Neuronal stem cell (in vitro differentiated cells): ENCODE measurements at regions not wholly inside any gene's neighbourhood (a gene's known extent, or its start where the extent isn't known, plus 50 kb on each side); places are given as distances from the start of the nearest gene placed in this dataset.

Experiments
- DNase-seq: peaks from one replicate; pipeline ENCODE4 v3.0.0-alpha.2; 2013; ENCODE audit warnings: low spot score
- H2AFZ ChIP-seq: one replicate; pipeline ENCODE4 v1.6.1; 2013; ENCODE audit warnings: mild to moderate bottlenecking, low read length, inconsistent platforms
- H2AK5ac ChIP-seq: 2 replicates; pipeline ENCODE4 v1.6.1; 2013; ENCODE audit warnings: low read depth, mild to moderate bottlenecking, inconsistent platforms, low read length, moderate library complexity, mixed read lengths
- H2BK120ac ChIP-seq: 2 replicates; pipeline ENCODE4 v1.6.1; 2013; ENCODE audit warnings: low read depth, mild to moderate bottlenecking, inconsistent platforms, low read length, moderate library complexity, mixed read lengths
- H2BK12ac ChIP-seq: one replicate; pipeline ENCODE4 v1.6.1; 2013; ENCODE audit warnings: low read length, inconsistent platforms
- H2BK15ac ChIP-seq: 2 replicates; pipeline ENCODE4 v1.6.1; 2013; ENCODE audit warnings: mild to moderate bottlenecking, low read length, inconsistent platforms, mixed read lengths
- H2BK5ac ChIP-seq: one replicate; pipeline ENCODE4 v1.6.1; 2013; ENCODE audit warnings: inconsistent platforms, mild to moderate bottlenecking, low read length, moderate library complexity
- H3K14ac ChIP-seq: one replicate; pipeline ENCODE4 v1.6.1; 2013; ENCODE audit warnings: low read length, inconsistent platforms
- H3K18ac ChIP-seq: 2 replicates; pipeline ENCODE4 v1.6.1; 2013; ENCODE audit warnings: low read length, inconsistent platforms
- H3K23ac ChIP-seq: 2 replicates; pipeline ENCODE4 v1.6.1; 2013; ENCODE audit warnings: low read depth, mild to moderate bottlenecking, mixed read lengths, low read length, inconsistent platforms; ENCODE audit not compliant: poor library complexity
- H3K27ac ChIP-seq: replicated peaks from 3 replicates; pipeline ENCODE4 v1.5.1; 2013; ENCODE audit warnings: low read length, inconsistent platforms
- H3K27me3 ChIP-seq, 3 experiments: 2 replicates each; pipeline ENCODE4 v1.6.1; 2013; ENCODE audit warnings: low read length in 3 of 3, mild to moderate bottlenecking in 2 of 3, inconsistent platforms in 1 of 3, low read depth in 1 of 3, mixed read lengths in 1 of 3, moderate library complexity in 1 of 3; ENCODE audit not compliant: control insufficient read depth in 3 of 3, insufficient read depth in 3 of 3
- H3K36me3 ChIP-seq, 2 donors: replicated peaks in 1 of 2; 2 replicates each; pipeline ENCODE4 v1.6.1; 2013; ENCODE audit warnings: low read length in 2 of 2; ENCODE audit not compliant: control insufficient read depth in 2 of 2, insufficient read depth in 2 of 2
- H3K4ac ChIP-seq: 2 replicates; pipeline ENCODE4 v1.6.1; 2013; ENCODE audit warnings: inconsistent platforms, mild to moderate bottlenecking, low read length, moderate library complexity
- H3K4me1 ChIP-seq, 2 donors: 1 replicate in 1 of 2; 2 replicates in 1 of 2; pipeline ENCODE4 v1.6.1; 2013; ENCODE audit warnings: low read length in 2 of 2, low read depth in 1 of 2; ENCODE audit not compliant: control insufficient read depth in 2 of 2, insufficient read depth in 1 of 2
- H3K4me2 ChIP-seq: one replicate; pipeline ENCODE4 v1.6.1; 2013; ENCODE audit warnings: mild to moderate bottlenecking, low read length, inconsistent platforms; ENCODE audit not compliant: insufficient read depth, poor library complexity, severe bottlenecking
- H3K4me3 ChIP-seq, 2 donors: 2 replicates each; pipeline ENCODE4 v1.5.1; 2013; ENCODE audit warnings: low read length in 2 of 2, mild to moderate bottlenecking in 2 of 2, inconsistent platforms in 1 of 2, moderate library complexity in 1 of 2
- H3K79me1 ChIP-seq: one replicate; pipeline ENCODE4 v1.6.1; 2013; ENCODE audit warnings: low read depth, mild to moderate bottlenecking, inconsistent platforms, low read length, moderate library complexity
- H3K9ac ChIP-seq: one replicate; pipeline ENCODE4 v1.6.1; 2013; ENCODE audit warnings: mild to moderate bottlenecking, low read depth, low read length, inconsistent platforms; ENCODE audit not compliant: poor library complexity
- H3K9me3 ChIP-seq, 2 donors: replicated peaks in 1 of 2; 2 replicates each; pipeline versions ENCODE3 to v1.6.1; 2013; ENCODE audit warnings: low read length in 2 of 2, mild to moderate bottlenecking in 2 of 2, inconsistent platforms in 1 of 2, low read depth in 1 of 2, mixed read lengths in 1 of 2, moderate library complexity in 1 of 2; ENCODE audit not compliant: control insufficient read depth in 2 of 2, insufficient read depth in 1 of 2
- H4K8ac ChIP-seq: one replicate; pipeline ENCODE4 v1.6.1; 2013; ENCODE audit warnings: low read depth, mild to moderate bottlenecking, inconsistent platforms, low read length, moderate library complexity
- H4K91ac ChIP-seq: one replicate; pipeline ENCODE4 v1.6.1; 2013; ENCODE audit warnings: low read length, low read depth, mild to moderate bottlenecking, inconsistent platforms; ENCODE audit not compliant: poor library complexity
- WGBS, 2 donors: extraction: QIAGEN DNeasy Blood & Tissue Kit; methylation state at CpG; one replicate each; pipeline ENCODE4 v1.1.7; 2013; ENCODE audit warnings: missing lambda C conversion rate in 2 of 2, mixed read lengths in 1 of 2; ENCODE audit not compliant: insufficient read length in 2 of 2, insufficient replicate concordance in 1 of 2; ENCODE audit errors: extremely low coverage in 2 of 2; 5-methylcytosine and 5-hydroxymethylcytosine counted together

DNA sequence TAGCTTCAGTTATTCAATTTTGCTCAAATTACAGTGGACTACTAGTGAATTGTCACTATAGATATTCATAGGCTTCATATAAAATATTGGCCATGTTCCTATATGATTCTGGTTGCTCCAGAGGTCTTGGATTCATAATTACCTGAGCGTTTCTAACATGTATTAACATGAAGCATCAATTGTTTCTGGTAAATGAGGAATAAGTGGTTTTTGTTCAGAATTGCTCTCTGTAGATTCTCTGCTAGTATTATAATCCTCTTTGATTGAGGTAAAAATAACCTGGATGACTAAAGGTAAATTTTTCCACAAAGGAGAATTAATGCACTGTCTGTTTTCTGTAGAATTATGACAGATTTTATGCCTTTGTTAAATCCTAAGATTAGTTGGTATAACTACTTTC is 258.1 kb upstream of the CNTN6 start:
- Histone ChIP-seq H3K4me1 (no peaks in the 10 kb centered on the region), H2BK12ac (no peak overlapping the region), H3K36me3 (no peaks in the 10 kb centered on the region), H2AK5ac (no peak overlapping the region), H3K4me3 (no peak overlapping the region), H2AFZ (no peak overlapping the region), H3K9ac (no peak overlapping the region), H4K8ac (no peak overlapping the region), H3K27me3 (peaks cover 0 to 2% (median 0%) of the 10 kb centered on the region in 3 experiments), H3K27ac (no peak overlapping the region), H2BK120ac (no peak overlapping the region), H3K79me1 (no peaks in the 10 kb centered on the region), H3K4ac (no peak overlapping the region), H3K9me3 (peaks cover 4 to 5% of the 10 kb centered on the region in 2 donors), H4K91ac (no peak overlapping the region), H2BK15ac (no peak overlapping the region), H3K23ac (no peak overlapping the region), H3K18ac (no peak overlapping the region), H3K4me2 (no peak overlapping the region), H3K14ac (no peak overlapping the region), H2BK5ac (no peak overlapping the region)
- no peak for DNase-seq
- no CpG with 5 or more reads among the region's 1 CpG for WGBS, 2 donors

DNA sequence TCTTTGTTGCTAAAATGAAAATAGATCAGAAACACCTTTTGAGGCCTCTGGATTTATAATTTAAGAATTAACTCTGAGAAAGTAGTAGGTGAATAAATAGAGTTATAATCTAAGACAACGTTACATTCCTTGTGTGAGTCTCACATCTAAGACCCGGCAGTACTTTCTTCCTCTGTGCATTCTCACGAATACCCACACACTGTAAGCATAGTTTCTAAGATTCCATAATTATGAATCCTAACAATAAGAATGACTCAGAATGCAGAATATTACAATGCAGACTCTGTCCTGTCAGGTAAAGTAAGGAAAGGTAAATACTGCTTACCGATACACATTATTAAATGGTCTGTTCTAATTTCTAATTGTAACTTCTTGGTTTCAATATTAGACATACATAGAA is 257.7 kb upstream of the CNTN6 start:
- H3K4me1 ChIP-seq = no peaks in the 10 kb centered on the region
- no peak overlapping the region for H3K4me3 ChIP-seq
- no peak overlapping the region for H3K18ac ChIP-seq
- no peaks in the 10 kb centered on the region for H3K79me1 ChIP-seq
- no peak overlapping the region for H3K9ac ChIP-seq
- H2BK5ac ChIP-seq = no peak overlapping the region
- H3K23ac ChIP-seq = no peak overlapping the region
- no peak overlapping the region for H2BK120ac ChIP-seq
- no CpG with 5 or more reads among the region's 4 CpGs for WGBS, 2 donors
- H3K9me3 ChIP-seq = peaks cover under 1 to 1% of the 10 kb centered on the region in 2 donors
- H2BK12ac ChIP-seq = no peak overlapping the region
- H3K36me3 ChIP-seq = no peaks in the 10 kb centered on the region
- H3K4ac ChIP-seq = no peak overlapping the region
- H3K27ac ChIP-seq = no peak overlapping the region
- H3K27me3 ChIP-seq = peaks cover 0 to under 1% (median 0%) of the 10 kb centered on the region in 3 experiments
- H4K91ac ChIP-seq = no peak overlapping the region
- no peak overlapping the region for H2AFZ ChIP-seq
- no peak overlapping the region for H4K8ac ChIP-seq
- H3K14ac ChIP-seq = no peak overlapping the region
- H2BK15ac ChIP-seq = no peak overlapping the region
- no peak overlapping the region for H2AK5ac ChIP-seq
- no peak overlapping the region for H3K4me2 ChIP-seq
- DNase-seq = no peak

DNA sequence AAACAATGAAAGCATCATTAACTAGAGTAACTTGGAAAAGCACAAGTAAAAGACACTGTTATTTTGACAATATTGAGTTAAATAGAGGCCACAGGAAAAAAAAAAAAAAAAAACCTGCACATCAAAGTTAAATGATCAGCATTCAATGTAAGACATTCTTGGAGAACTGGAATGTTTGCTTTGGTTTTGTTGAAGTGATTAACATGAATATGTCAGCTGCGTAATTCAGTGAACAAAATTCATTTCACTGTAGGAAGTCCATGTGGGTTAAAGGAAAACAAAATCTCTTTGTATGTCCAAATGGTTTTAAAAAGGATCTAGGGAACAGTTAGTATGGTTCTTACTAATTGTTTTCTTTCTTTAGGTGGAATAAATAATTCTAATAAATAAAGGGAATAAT is 252.8 kb upstream of the CNTN6 start:
- Histone ChIP-seq H3K36me3 (no peaks in the 10 kb centered on the region), H3K9me3 (no peaks in the 10 kb centered on the region), H2BK15ac (no peak overlapping the region), H4K91ac (no peak overlapping the region), H2BK5ac (no peak overlapping the region), H3K4me3 (no peak overlapping the region), H3K27me3 (no peaks in the 10 kb centered on the region), H4K8ac (no peak overlapping the region), H2AFZ (no peak overlapping the region), H3K4me2 (no peak overlapping the region), H3K18ac (no peak overlapping the region), H3K4ac (no peak overlapping the region), H3K14ac (no peak overlapping the region), H3K9ac (no peak overlapping the region), H2AK5ac (no peak overlapping the region), H2BK12ac (no peak overlapping the region), H3K4me1 (no peaks in the 10 kb centered on the region), H3K23ac (no peak overlapping the region), H2BK120ac (no peak overlapping the region), H3K79me1 (no peaks in the 10 kb centered on the region), H3K27ac (no peak overlapping the region)
- WGBS, 2 donors = no CpG with 5 or more reads among the region's 1 CpG
- DNase-seq = no peak

DNA sequence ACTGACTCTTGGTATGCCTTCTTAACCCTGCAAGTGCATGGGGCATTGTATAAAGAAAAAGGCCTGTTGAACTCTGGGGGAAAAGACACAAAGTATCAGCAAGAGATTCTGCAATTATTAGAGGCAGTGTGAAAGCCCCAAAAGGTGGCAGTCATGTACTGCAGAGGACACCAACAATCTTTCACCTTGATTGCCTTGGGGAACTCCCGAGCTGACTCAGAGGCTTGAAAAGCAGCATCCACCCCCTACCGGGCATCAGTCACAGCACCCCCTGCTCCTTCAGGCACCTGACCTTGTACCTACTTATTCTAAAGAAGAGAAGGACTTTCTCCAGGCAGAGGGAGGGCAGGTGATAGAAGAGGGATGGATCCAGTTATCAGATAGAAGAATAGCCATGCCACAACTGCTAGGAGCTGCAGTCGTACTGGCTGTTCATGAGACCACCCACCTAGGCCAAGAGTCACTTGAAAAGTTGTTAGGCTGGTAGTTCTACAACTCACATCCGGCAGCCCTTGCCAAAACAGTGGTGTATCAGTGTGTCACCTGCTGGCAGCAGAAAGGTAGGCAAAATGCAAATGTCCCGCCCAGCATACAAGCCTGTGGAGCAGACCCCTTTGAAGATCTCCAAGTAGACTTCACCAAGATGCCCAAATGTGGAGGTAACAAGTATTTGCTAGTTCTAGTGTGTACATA is 241.6 kb upstream of the CNTN6 start:
- H4K91ac ChIP-seq = no peak overlapping the region
- H3K27me3 ChIP-seq = no peaks in the 10 kb centered on the region
- no CpG with 5 or more reads among the region's 5 CpGs for WGBS, 2 donors
- no peaks in the 10 kb centered on the region for H3K36me3 ChIP-seq
- H2BK15ac ChIP-seq = no peak overlapping the region
- H3K4me3 ChIP-seq = no peak overlapping the region
- no peaks in the 10 kb centered on the region for H3K4me1 ChIP-seq
- H3K4me2 ChIP-seq = no peak overlapping the region
- H3K79me1 ChIP-seq = no peaks in the 10 kb centered on the region
- H2BK5ac ChIP-seq = no peak overlapping the region
- no peak overlapping the region for H2BK12ac ChIP-seq
- no peak overlapping the region for H3K18ac ChIP-seq
- peaks cover 0 to 2% of the 10 kb centered on the region in 2 donors for H3K9me3 ChIP-seq
- H4K8ac ChIP-seq = no peak overlapping the region
- DNase-seq = no peak
- no peak overlapping the region for H2AFZ ChIP-seq
- H3K9ac ChIP-seq = no peak overlapping the region
- no peak overlapping the region for H2BK120ac ChIP-seq
- H3K23ac ChIP-seq = no peak overlapping the region
- no peak overlapping the region for H3K27ac ChIP-seq
- no peak overlapping the region for H2AK5ac ChIP-seq
- no peak overlapping the region for H3K14ac ChIP-seq
- no peak overlapping the region for H3K4ac ChIP-seq
